ENCODE measurements at regions not wholly inside any gene's neighbourhood (a gene's known extent, or its start where the extent isn't known, plus 50 kb on each side); places are given as distances from the start of the nearest gene placed in this dataset.

GRCh38 chr9:73446306-73446705, 294.6 kb downstream of the ANXA1 start:
- Histone ChIP-seq H3K9me3 (ENCODE audit: control insufficient read depth, insufficient read depth, low read length) (no peaks in the 10 kb centered on the region), H3K27ac (ENCODE audit: low read depth, low read length) (no peak overlapping the region), H3K4me1 (ENCODE audit: control insufficient read depth, low read length) (no peaks in the 10 kb centered on the region), H4K20me1 (ENCODE audit: control insufficient read depth, insufficient read depth, low read depth, low read length) (no peaks in the 10 kb centered on the region), H3K4me2 (ENCODE audit: low read length) (no peak overlapping the region), H3F3A (ENCODE audit: control insufficient read depth, insufficient read depth) (no peaks in the 10 kb centered on the region), H3K79me2 (ENCODE audit: control insufficient read depth, low read length) (no peaks in the 10 kb centered on the region), H3K4me3 (ENCODE audit: low read length) (no peak overlapping the region), H3K36me3 (ENCODE audit: control insufficient read depth, low read length) (no peaks in the 10 kb centered on the region), H3K27me3 (ENCODE audit: control insufficient read depth, low read length) (no peaks in the 10 kb centered on the region), H3K9me2 (replicated peaks; ENCODE audit: control insufficient read depth, low read length) (no peaks in the 10 kb centered on the region)
- TF ChIP-seq CTCF (IDR thresholded peaks at IDR 0.05; ENCODE audit: low read depth, low read length, poor library complexity, severe bottlenecking) (no peak), EZH2phosphoT487 (IDR thresholded peaks at IDR 0.05; ENCODE audit: borderline replicate concordance, low read length) (no peak)

DNA sequence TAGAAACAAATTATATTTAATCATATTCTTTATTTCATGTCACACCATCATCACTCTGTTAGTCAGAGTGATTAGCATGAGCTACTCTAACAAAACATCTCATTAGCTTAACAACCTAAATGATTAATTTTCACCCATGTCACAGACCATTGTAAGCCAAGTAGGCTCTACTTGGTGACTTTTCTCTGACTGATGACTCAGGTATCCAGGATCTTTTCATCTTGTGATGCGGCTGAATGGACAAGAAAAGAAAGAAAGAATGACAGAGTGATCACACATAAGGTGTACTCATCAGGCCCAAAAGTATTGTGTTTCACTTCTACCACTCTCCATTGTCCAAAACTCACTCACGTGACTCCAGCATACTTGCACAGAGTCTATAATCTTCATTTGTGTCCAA, 299.3 kb downstream of the ANXA1 start:
- Histone ChIP-seq H3K4me2 (ENCODE audit: low read length) (no peak overlapping the region), H3K36me3 (ENCODE audit: control insufficient read depth, low read length) (no peaks in the 10 kb centered on the region), H3K4me1 (ENCODE audit: control insufficient read depth, low read length) (no peaks in the 10 kb centered on the region), H3K4me3 (ENCODE audit: low read length) (no peak overlapping the region), H3K27ac (ENCODE audit: low read depth, low read length) (no peak overlapping the region), H3K79me2 (ENCODE audit: control insufficient read depth, low read length) (no peaks in the 10 kb centered on the region), H4K20me1 (ENCODE audit: control insufficient read depth, insufficient read depth, low read depth, low read length) (no peaks in the 10 kb centered on the region), H3K9me2 (replicated peaks; ENCODE audit: control insufficient read depth, low read length) (no peaks in the 10 kb centered on the region), H3F3A (ENCODE audit: control insufficient read depth, insufficient read depth) (no peaks in the 10 kb centered on the region), H3K9me3 (ENCODE audit: control insufficient read depth, insufficient read depth, low read length) (no peaks in the 10 kb centered on the region), H3K27me3 (ENCODE audit: control insufficient read depth, low read length) (no peaks in the 10 kb centered on the region)
- TF ChIP-seq CTCF (IDR thresholded peaks at IDR 0.05; ENCODE audit: low read depth, low read length, poor library complexity, severe bottlenecking), result no peak
- no peak for TF ChIP-seq EZH2phosphoT487 (IDR thresholded peaks at IDR 0.05; ENCODE audit: borderline replicate concordance, low read length)

- Histone ChIP-seq H3F3A (ENCODE audit: control insufficient read depth, insufficient read depth) (no peaks in the 10 kb centered on the region), H3K4me1 (ENCODE audit: control insufficient read depth, low read length) (no peaks in the 10 kb centered on the region), H3K27me3 (ENCODE audit: control insufficient read depth, low read length) (no peaks in the 10 kb centered on the region), H4K20me1 (ENCODE audit: control insufficient read depth, insufficient read depth, low read depth, low read length) (no peaks in the 10 kb centered on the region), H3K4me3 (ENCODE audit: low read length) (no peak overlapping the region), H3K79me2 (ENCODE audit: control insufficient read depth, low read length) (no peaks in the 10 kb centered on the region), H3K9me3 (ENCODE audit: control insufficient read depth, insufficient read depth, low read length) (no peaks in the 10 kb centered on the region), H3K36me3 (ENCODE audit: control insufficient read depth, low read length) (no peaks in the 10 kb centered on the region), H3K4me2 (ENCODE audit: low read length) (no peak overlapping the region), H3K27ac (ENCODE audit: low read depth, low read length) (no peak overlapping the region), H3K9me2 (replicated peaks; ENCODE audit: control insufficient read depth, low read length) (no peaks in the 10 kb centered on the region)
- no peak for TF ChIP-seq CTCF (IDR thresholded peaks at IDR 0.05; ENCODE audit: low read depth, low read length, poor library complexity, severe bottlenecking)
These were observed 308.2 kb downstream of the ANXA1 start for GRCh38 chr9:73459817-73460216.

- Histone ChIP-seq H3K9me2 (replicated peaks; ENCODE audit: control insufficient read depth, low read length) (no peaks in the 10 kb centered on the region), H3K9me3 (ENCODE audit: control insufficient read depth, insufficient read depth, low read length) (no peaks in the 10 kb centered on the region), H3F3A (ENCODE audit: control insufficient read depth, insufficient read depth) (no peaks in the 10 kb centered on the region), H4K20me1 (ENCODE audit: control insufficient read depth, insufficient read depth, low read depth, low read length) (no peaks in the 10 kb centered on the region), H3K4me1 (ENCODE audit: control insufficient read depth, low read length) (no peaks in the 10 kb centered on the region), H3K27me3 (ENCODE audit: control insufficient read depth, low read length) (no peaks in the 10 kb centered on the region), H3K4me3 (ENCODE audit: low read length) (no peak overlapping the region), H3K4me2 (ENCODE audit: low read length) (no peak overlapping the region), H3K27ac (ENCODE audit: low read depth, low read length) (no peak overlapping the region), H3K36me3 (ENCODE audit: control insufficient read depth, low read length) (no peaks in the 10 kb centered on the region), H3K79me2 (ENCODE audit: control insufficient read depth, low read length) (no peaks in the 10 kb centered on the region)
- TF ChIP-seq EZH2phosphoT487 (IDR thresholded peaks at IDR 0.05; ENCODE audit: borderline replicate concordance, low read length) (no peak), CTCF (IDR thresholded peaks at IDR 0.05; ENCODE audit: low read depth, low read length, poor library complexity, severe bottlenecking) (no peak)
These were observed 317.1 kb downstream of the ANXA1 start for GRCh38 chr9:73468716-73469115.

Data from DOHH2 (cell line).